Esophagus squamous epithelium (tissue), 5 donors: ENCODE measurements at regions not wholly inside any gene's neighbourhood (a gene's known extent, or its start where the extent isn't known, plus 50 kb on each side); places are given as distances from the start of the nearest gene placed in this dataset.

ENCODE experiments used
- DNase-seq: peaks from one replicate; lab custom pipeline; 2025; lab: John Stamatoyannopoulos, UW
- H3K27ac ChIP-seq, 4 donors: fragments of 200-600 bp; sonication (generic); one replicate each; pipeline ENCODE4 v1.5.1; 2016 to 2019; ENCODE audit warnings: mild to moderate bottlenecking in 1 of 4
- H3K27me3 ChIP-seq, 4 donors: fragments of 200-600 bp; sonication (generic); 1 replicate in 3 of 4; 2 replicates in 1 of 4; pipeline versions ENCODE4 v1.5.1 to v1.6.0; 2017 to 2021; ENCODE audit warnings: antibody characterized with exemption in 1 of 4
- H3K36me3 ChIP-seq, 3 donors: fragments of 200-600 bp; sonication (generic); one replicate each; pipeline ENCODE4 v1.5.1; 2016 to 2019
- H3K4me1 ChIP-seq, 3 donors: fragments of 200-600 bp; sonication (generic); one replicate each; pipeline ENCODE4 v1.5.1; 2017 to 2019
- H3K4me3 ChIP-seq, 4 donors: fragments of 200-600 bp; sonication (generic); 1 replicate in 3 of 4; 2 replicates in 1 of 4; pipeline ENCODE4 v1.5.1; 2016 to 2019; ENCODE audit warnings: mild to moderate bottlenecking in 2 of 4, moderate library complexity in 1 of 4
- H3K9me3 ChIP-seq, 3 donors: fragments of 200-600 bp; sonication (generic); one replicate each; pipeline ENCODE4 v1.5.1; 2016 to 2019
- POLR2A ChIP-seq, 4 donors: fragments of 450-650 bp; IDR thresholded peaks; one replicate each; pipeline ENCODE4 v1.6.1; 2017; ENCODE audit warnings: antibody characterized with exemption in 4 of 4, mild to moderate bottlenecking in 4 of 4, moderate library complexity in 3 of 4
- WGBS, 2 donors: methylation state at CpG; one replicate each; pipeline ENCODE4 v1.1.5; 2018; 5-methylcytosine and 5-hydroxymethylcytosine counted together
- intact Hi-C: fragments of 100-400 bp; cut with DNase I; formaldehyde crosslinking; loops from one replicate; pipeline ENCODE4 v1.15.0; 2022
- TF ChIP-seq, protein P1 (sequence below), 6 experiments: fragments of 450-650 bp in 4 of 6; fragments of 200-600 bp in 2 of 6; sonication (generic) in 2 of 6; IDR thresholded peaks; one replicate each; pipeline ENCODE4 v1.5.1; 2016 to 2019; ENCODE audit warnings: antibody characterized with exemption in 6 of 6, mild to moderate bottlenecking in 4 of 6, moderate library complexity in 4 of 6
- donor health status: DM: yes; HTN: yes; CAD: no.

DNA sequence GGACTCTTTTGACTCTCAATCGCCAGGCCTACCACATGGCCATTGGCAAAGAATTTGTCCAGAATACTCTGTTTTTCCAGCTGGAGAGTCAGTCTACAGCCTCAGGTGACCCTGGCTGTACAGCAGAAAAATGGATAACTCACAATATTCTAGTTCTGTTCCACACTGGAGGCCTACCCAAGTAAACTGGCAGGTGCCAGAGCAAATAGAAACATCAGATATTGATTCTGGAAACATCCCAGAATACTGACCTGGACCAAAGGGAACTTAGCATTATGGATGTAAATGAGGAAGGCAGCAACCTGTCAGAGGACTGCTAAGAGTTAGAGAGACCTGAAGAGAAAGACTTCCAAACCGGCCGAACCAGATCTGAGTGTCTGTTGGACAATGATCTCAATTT, 147.9 kb upstream of the SMAD1 start:
- Histone ChIP-seq H3K4me1 (no peaks in the 10 kb centered on the region), H3K36me3 (no peaks in the 10 kb centered on the region), H3K4me3 (no peak overlapping the region), H3K9me3 (no peaks in the 10 kb centered on the region), H3K27me3 (no peaks in the 10 kb centered on the region), H3K27ac (no peak overlapping the region)
- WGBS, 2 donors = 70 to 79% methylated on average over 3 of the region's 3 CpGs
- DNase-seq = no peak
- intact Hi-C loops = no loop called here
- TF ChIP-seq, protein P1, sequence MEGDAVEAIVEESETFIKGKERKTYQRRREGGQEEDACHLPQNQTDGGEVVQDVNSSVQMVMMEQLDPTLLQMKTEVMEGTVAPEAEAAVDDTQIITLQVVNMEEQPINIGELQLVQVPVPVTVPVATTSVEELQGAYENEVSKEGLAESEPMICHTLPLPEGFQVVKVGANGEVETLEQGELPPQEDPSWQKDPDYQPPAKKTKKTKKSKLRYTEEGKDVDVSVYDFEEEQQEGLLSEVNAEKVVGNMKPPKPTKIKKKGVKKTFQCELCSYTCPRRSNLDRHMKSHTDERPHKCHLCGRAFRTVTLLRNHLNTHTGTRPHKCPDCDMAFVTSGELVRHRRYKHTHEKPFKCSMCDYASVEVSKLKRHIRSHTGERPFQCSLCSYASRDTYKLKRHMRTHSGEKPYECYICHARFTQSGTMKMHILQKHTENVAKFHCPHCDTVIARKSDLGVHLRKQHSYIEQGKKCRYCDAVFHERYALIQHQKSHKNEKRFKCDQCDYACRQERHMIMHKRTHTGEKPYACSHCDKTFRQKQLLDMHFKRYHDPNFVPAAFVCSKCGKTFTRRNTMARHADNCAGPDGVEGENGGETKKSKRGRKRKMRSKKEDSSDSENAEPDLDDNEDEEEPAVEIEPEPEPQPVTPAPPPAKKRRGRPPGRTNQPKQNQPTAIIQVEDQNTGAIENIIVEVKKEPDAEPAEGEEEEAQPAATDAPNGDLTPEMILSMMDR (IDR thresholded peaks at IDR 0.05) = no peak

DNA sequence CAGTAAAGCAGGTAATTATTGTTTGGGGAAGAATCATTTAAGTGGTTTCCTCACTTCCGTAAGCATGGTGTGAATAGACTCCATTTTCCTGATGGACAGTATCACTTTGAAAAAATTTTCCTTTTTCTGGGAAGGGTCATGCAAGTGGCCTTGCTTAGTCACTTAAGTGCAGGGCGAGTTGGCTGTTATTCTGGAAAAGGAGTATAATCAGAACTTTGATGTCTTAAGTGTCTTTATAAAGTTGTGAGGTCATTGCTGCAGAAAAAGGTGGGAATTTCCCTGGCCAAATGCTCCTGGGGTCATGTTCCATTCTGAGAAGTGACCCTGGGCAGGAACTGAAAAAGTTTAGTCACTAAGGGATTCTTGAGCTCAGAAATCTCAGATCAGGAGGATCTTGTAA, 146.1 kb upstream of the OTUD4 start:
- no peak for DNase-seq
- H3K27ac ChIP-seq = no peak overlapping the region
- intact Hi-C loops = no loop called here
- no peaks in the 10 kb centered on the region for H3K27me3 ChIP-seq
- 53 to 60% methylated on average over 2 of the region's 2 CpGs for WGBS, 2 donors
- no peak for TF ChIP-seq POLR2A (IDR thresholded peaks at IDR 0.05)
- TF ChIP-seq, protein P1 (IDR thresholded peaks at IDR 0.05) = no peak
- H3K36me3 ChIP-seq = no peaks in the 10 kb centered on the region
- no peaks in the 10 kb centered on the region for H3K9me3 ChIP-seq
- no peaks in the 10 kb centered on the region for H3K4me1 ChIP-seq
- H3K4me3 ChIP-seq = no peak overlapping the region

DNA sequence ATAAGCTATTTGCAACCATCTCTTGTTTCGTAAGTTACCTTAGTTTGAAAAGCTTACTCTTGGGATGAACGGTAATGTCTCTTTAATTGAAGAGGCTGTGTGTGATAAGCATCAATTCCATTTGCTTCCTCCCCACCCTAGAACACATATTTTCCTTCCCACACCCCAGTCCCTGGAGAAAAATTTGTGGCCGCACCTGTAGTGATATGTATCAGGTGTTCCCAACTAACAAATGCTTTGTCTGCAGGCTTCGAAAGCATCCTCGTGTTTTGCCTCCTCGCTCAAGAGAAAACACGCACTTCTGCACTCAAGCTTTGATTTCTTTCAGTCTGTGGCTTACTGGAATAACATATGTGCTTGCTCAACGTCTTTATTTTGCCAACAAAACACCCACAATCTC, 143.8 kb upstream of the OTUD4 start:
- intact Hi-C loops = no loop called here
- Histone ChIP-seq H3K27me3 (no peaks in the 10 kb centered on the region), H3K36me3 (no peaks in the 10 kb centered on the region), H3K27ac (no peak overlapping the region), H3K4me3 (no peak overlapping the region), H3K4me1 (no peaks in the 10 kb centered on the region), H3K9me3 (no peaks in the 10 kb centered on the region)
- WGBS, 2 donors = 76 to 83% methylated on average over 8 of the region's 8 CpGs
- no peak for DNase-seq
- TF ChIP-seq POLR2A (IDR thresholded peaks at IDR 0.05) = no peak
- TF ChIP-seq, protein P1 (IDR thresholded peaks at IDR 0.05) = no peak

DNA sequence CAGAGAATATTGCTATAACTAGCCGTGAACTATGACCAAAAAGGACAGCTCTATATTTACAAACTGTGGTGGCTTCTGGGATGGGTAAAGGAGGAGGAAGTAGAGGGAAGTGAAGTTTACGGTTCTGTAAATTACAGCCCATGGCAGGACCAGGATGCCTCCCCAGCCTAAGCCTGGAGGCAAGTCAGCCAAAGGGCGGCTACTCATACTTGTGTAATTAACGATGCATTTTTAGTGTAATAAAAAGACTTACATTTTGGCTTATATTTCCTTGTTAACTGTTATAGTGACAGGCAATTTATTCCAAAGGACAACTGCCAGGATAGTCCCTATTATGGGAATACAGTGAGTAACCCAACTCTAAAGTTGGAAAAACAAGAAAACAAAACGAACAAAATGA, 139.9 kb upstream of the OTUD4 start:
- no peak overlapping the region for H3K4me3 ChIP-seq
- no peaks in the 10 kb centered on the region for H3K4me1 ChIP-seq
- DNase-seq = no peak
- H3K27ac ChIP-seq = no peak overlapping the region
- intact Hi-C loops = no loop called here
- WGBS, 2 donors = 38 to 46% methylated on average over 5 of the region's 5 CpGs
- H3K36me3 ChIP-seq = no peaks in the 10 kb centered on the region
- H3K9me3 ChIP-seq = no peaks in the 10 kb centered on the region
- H3K27me3 ChIP-seq = no peaks in the 10 kb centered on the region
- no peak for TF ChIP-seq POLR2A (IDR thresholded peaks at IDR 0.05)
- TF ChIP-seq, protein P1 (IDR thresholded peaks at IDR 0.05) = no peak

DNA sequence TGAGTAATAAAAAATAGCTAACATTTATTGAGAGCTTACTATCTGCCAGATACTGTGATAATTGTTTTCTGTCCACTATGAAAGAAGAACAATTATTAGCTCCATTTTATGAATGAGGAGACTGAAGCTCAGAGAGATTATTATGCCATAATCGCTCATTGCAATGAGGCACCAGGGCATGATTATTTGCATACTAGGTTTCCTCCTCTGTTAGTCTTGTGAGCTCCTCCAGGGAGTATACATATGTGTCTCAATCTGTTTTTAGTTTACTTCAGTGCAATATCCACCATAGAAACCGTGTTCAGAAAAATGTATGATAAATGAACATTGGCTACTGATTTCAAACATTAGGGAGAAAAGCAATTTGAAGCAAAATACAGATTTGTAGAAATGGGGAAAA, 139.4 kb upstream of the OTUD4 start:
- Histone ChIP-seq H3K4me1 (no peaks in the 10 kb centered on the region), H3K4me3 (no peak overlapping the region), H3K36me3 (no peaks in the 10 kb centered on the region), H3K9me3 (no peaks in the 10 kb centered on the region), H3K27me3 (no peaks in the 10 kb centered on the region), H3K27ac (no peak overlapping the region)
- TF ChIP-seq, protein P1 (IDR thresholded peaks at IDR 0.05) = no peak
- no peak for TF ChIP-seq POLR2A (IDR thresholded peaks at IDR 0.05)
- intact Hi-C loops = no loop called here
- 52 to 73% methylated on average over 2 of the region's 2 CpGs for WGBS, 2 donors
- DNase-seq = no peak
